Psoas muscle (tissue), 7 donors: ENCODE measurements at regions not wholly inside any gene's neighbourhood (a gene's known extent, or its start where the extent isn't known, plus 50 kb on each side); places are given as distances from the start of the nearest gene placed in this dataset.

Source experiments
- ATAC-seq, 4 donors: fragments of 200-7000 bp; cut with Tn5 transposase; one replicate each; pipeline ENCODE4 v1.9.1; 2020; ENCODE audit warnings: moderate library complexity in 3 of 4, mild to moderate bottlenecking in 2 of 4
- DNase-seq, 2 donors: peaks; one replicate each; pipeline ENCODE4 v3.0.0-alpha.2; 2020
- H3K27ac ChIP-seq: fragments of 200-600 bp; one replicate; pipeline ENCODE4 v1.8.0; 2022
- H3K27me3 ChIP-seq, 3 donors: fragments of 200-600 bp in 1 of 3; one replicate each; pipeline versions ENCODE4 v1.6.1 to v1.8.0; 2013 to 2022; ENCODE audit warnings: low read length in 2 of 3, mild to moderate bottlenecking in 2 of 3, moderate library complexity in 1 of 3; ENCODE audit not compliant: insufficient read depth in 3 of 3
- H3K36me3 ChIP-seq, 2 donors: fragments of 200-600 bp in 1 of 2; one replicate each; pipeline versions ENCODE4 v1.6.1 to v1.8.0; 2013 to 2022; ENCODE audit warnings: low read depth in 1 of 2, mild to moderate bottlenecking in 1 of 2, moderate library complexity in 1 of 2; ENCODE audit not compliant: insufficient read depth in 1 of 2
- H3K4me1 ChIP-seq: fragments of 200-600 bp; one replicate; pipeline ENCODE4 v1.8.0; 2022
- H3K4me3 ChIP-seq: fragments of 200-600 bp; one replicate; pipeline ENCODE4 v1.8.0; 2022; ENCODE audit warnings: mild to moderate bottlenecking
- H3K9me3 ChIP-seq: fragments of 200-600 bp; one replicate; pipeline ENCODE4 v1.8.0; 2022
- WGBS, 3 donors: extraction: QIAGEN DNeasy Blood & Tissue Kit; methylation state at CpG; one replicate each; pipeline versions ENCODE4 v1.1.6 to v1.1.7; 2013; 5-methylcytosine and 5-hydroxymethylcytosine counted together
- intact Hi-C, 2 donors: fragments of 100-400 bp; cut with DNase I; formaldehyde crosslinking; loops; one replicate each; pipeline versions ENCODE4 v1.11.0 to v1.14.2; 2022
- TF ChIP-seq, protein P1 (sequence below): fragments of 200-600 bp; IDR thresholded peaks from one replicate; pipeline ENCODE4 v1.8.0; 2022; ENCODE audit warnings: antibody characterized with exemption
- donor health status: healthy with polysubstance abuse.
- donor health status: DM: no; HTN: no; CAD: no; lungs with moderate emphysema.
- donor health status: Bipolar disorder and iron deficiency.
- donor health status: healthy.
- donor health status: DM: yes; HTN: yes; CAD: no.
- donor health status: DM: no; HTN: no; CAD: no.
- donor health status: DM: yes; HTN: yes; CAD: no.

DNA sequence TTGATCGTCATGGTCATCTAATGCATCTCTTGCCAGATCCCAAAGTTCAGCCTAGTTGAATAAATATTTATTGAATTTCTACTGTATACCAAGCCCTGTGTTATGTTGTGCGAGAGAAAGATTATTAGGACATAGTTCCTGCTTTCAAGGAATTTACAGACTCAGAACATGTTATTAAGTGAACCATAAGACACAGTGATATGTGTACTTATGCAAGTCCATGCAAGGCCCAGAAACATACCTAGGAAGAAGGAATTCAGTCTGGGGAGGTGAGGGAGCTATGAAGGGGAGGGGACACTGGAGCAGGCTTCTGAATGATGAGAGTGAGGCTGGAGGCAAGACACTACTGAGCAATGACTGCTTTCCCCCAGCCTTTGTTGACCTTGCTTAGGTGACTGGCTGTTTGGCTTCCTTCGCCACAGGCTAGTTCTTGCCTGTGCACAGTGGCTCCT, 81.4 kb downstream of the ACAA2 start:
- H3K4me1 ChIP-seq = no peaks in the 10 kb centered on the region
- no peaks in the 10 kb centered on the region for H3K36me3 ChIP-seq
- no peak for DNase-seq
- TF ChIP-seq, protein P1, sequence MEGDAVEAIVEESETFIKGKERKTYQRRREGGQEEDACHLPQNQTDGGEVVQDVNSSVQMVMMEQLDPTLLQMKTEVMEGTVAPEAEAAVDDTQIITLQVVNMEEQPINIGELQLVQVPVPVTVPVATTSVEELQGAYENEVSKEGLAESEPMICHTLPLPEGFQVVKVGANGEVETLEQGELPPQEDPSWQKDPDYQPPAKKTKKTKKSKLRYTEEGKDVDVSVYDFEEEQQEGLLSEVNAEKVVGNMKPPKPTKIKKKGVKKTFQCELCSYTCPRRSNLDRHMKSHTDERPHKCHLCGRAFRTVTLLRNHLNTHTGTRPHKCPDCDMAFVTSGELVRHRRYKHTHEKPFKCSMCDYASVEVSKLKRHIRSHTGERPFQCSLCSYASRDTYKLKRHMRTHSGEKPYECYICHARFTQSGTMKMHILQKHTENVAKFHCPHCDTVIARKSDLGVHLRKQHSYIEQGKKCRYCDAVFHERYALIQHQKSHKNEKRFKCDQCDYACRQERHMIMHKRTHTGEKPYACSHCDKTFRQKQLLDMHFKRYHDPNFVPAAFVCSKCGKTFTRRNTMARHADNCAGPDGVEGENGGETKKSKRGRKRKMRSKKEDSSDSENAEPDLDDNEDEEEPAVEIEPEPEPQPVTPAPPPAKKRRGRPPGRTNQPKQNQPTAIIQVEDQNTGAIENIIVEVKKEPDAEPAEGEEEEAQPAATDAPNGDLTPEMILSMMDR = no peak
- intact Hi-C loops = no loop called here
- no peaks in the 10 kb centered on the region for H3K9me3 ChIP-seq
- 91 to 93% (median 92%) methylated on average over 3 of the region's 3 CpGs for WGBS, 3 donors
- peaks cover 0 to 4% (median 0%) of the 10 kb centered on the region in 3 donors for H3K27me3 ChIP-seq
- no peak for ATAC-seq
- H3K27ac ChIP-seq = no peak overlapping the region
- H3K4me3 ChIP-seq = no peak overlapping the region

DNA sequence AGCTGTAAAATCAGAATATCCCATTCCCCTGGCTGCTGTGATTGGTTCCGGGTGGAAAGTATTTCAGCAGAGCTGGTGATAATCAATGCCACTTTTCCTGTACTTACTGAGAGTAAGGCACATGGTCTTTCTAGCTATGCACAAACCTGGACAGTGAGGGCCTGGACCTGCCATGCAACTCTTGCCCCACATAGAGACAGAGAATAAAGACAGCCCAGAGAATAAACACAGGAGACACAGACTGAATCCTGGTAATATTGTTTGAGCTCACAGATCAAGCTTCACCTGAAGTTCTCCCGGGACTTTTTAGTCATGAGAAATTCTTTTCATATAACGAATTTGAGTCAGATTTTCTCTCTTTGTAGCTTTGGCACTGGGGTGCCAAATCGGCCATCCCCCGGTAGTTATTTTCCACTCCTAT, 81.9 kb downstream of the ACAA2 start:
- Histone ChIP-seq H3K27ac (no peak overlapping the region), H3K4me3 (no peak overlapping the region), H3K4me1 (no peaks in the 10 kb centered on the region), H3K9me3 (no peaks in the 10 kb centered on the region), H3K36me3 (no peaks in the 10 kb centered on the region), H3K27me3 (peaks cover 0 to 4% (median 0%) of the 10 kb centered on the region in 3 donors)
- DNase-seq (no peak), ATAC-seq (no peak)
- intact Hi-C loops = no loop called here
- TF ChIP-seq, protein P1 = no peak
- 85 to 94% (median 87%) methylated on average over 5 of the region's 5 CpGs for WGBS, 3 donors

DNA sequence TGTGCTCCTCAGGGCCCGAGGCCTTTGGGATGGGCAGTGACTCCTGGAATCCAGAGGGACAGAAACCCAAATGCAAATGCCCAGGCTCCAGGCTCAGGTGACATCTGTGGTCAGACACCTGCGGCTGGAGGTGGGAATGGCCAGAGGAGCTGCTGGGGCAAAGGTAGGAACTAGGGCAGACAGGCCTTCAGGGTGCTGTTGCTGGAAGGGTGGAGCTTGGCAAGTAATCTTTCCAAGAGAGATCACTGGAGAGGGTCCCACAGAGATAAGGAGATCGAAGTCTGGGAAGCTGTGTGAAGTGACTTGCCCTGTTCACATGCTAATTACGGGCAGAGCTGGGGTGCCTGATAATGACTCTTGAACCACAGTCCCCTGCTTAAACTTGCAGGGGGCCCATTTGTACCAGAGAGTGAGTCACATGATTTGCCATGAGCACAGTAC, 82.4 kb downstream of the ACAA2 start:
- Histone ChIP-seq H3K4me3 (no peak overlapping the region), H3K27me3 (peaks cover 0 to 4% (median 0%) of the 10 kb centered on the region in 3 donors), H3K4me1 (no peaks in the 10 kb centered on the region), H3K9me3 (no peaks in the 10 kb centered on the region), H3K36me3 (no peaks in the 10 kb centered on the region), H3K27ac (no peak overlapping the region)
- ATAC-seq = no peak
- TF ChIP-seq, protein P1 = no peak
- 92 to 95% (median 93%) methylated on average over 4 of the region's 4 CpGs for WGBS, 3 donors
- DNase-seq = no peak
- intact Hi-C loops = no loop called here

DNA sequence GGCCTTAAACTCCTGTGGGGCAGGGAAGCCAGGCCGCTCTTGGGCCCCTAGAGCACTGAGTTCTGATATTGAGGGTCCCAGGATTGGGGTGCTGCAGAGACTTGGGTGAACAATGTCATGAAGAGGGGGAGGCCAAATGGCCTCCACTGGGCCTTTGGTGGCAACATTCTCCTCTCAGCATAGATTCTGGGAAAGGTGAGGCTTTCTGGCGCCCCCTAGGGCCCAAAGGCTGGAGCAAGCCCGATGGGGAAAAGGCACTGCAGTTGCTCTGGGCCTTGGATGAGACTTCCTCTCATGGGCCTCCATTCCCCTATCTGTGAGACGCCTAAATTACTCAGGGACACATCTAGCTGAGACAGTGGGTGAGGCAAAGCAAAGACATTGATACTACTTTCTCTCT, 84.8 kb downstream of the ACAA2 start:
- Histone ChIP-seq H3K4me1 (no peaks in the 10 kb centered on the region), H3K9me3 (no peaks in the 10 kb centered on the region), H3K36me3 (no peaks in the 10 kb centered on the region), H3K4me3 (no peak overlapping the region), H3K27me3 (no peaks in the 10 kb centered on the region), H3K27ac (no peak overlapping the region)
- 66 to 76% (median 71%) methylated on average over 4 of the region's 4 CpGs for WGBS, 3 donors
- intact Hi-C loops = loop anchor here (5.0 to 10.0 kb wide), 2 partner anchors 124 to 166 kb away; partner anchors contain the start of gene LIPG (in 1 of the 2)
- DNase-seq = peak; percentile 26 to 53
- ATAC-seq = peak in 2 of 4 donors; percentile 44 to 49
- TF ChIP-seq, protein P1 = peak; percentile 57

DNA sequence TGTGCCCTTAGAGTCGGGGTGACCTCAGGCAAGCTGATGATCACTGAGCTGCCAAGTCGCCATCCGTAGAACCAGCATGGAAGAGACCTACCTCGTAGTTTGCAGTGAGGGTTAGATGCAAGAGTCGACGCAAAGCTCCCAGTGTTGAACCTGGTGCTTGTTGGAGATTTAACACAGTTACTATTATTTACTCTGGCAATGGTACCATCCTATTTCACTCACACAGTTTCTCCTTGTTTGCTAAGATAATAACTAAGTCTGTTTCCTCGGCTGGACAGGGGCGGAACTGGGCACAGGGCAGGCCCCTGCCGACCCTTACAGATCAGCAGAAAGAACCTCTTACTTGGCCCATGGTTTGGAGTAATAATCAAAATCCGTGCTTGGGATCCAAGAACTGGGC, 85.5 kb downstream of the ACAA2 start:
- no peaks in the 10 kb centered on the region for H3K27me3 ChIP-seq
- H3K4me1 ChIP-seq = no peaks in the 10 kb centered on the region
- no peak overlapping the region for H3K4me3 ChIP-seq
- H3K9me3 ChIP-seq = no peaks in the 10 kb centered on the region
- no peak for ATAC-seq
- WGBS, 3 donors = 85 to 94% (median 92%) methylated on average over 10 of the region's 10 CpGs
- TF ChIP-seq, protein P1 = no peak
- H3K27ac ChIP-seq = no peak overlapping the region
- DNase-seq = no peak
- intact Hi-C loops = loop anchor here (5.0 to 10.0 kb wide), 2 partner anchors 123 to 166 kb away; partner anchors contain the start of gene LIPG (in 1 of the 2)
- H3K36me3 ChIP-seq = no peaks in the 10 kb centered on the region
